ENCODE measurements at regions not wholly inside any gene's neighbourhood (a gene's known extent, or its start where the extent isn't known, plus 50 kb on each side); places are given as distances from the start of the nearest gene placed in this dataset.

- no peak for TF ChIP-seq FOXA2 (IDR thresholded peaks at IDR 0.05)
- TF ChIP-seq JUND (IDR thresholded peaks at IDR 0.05) = no peak
- no peak for TF ChIP-seq HNF4A (conservative IDR thresholded peaks at IDR 0.05)
- TF ChIP-seq, protein P1, sequence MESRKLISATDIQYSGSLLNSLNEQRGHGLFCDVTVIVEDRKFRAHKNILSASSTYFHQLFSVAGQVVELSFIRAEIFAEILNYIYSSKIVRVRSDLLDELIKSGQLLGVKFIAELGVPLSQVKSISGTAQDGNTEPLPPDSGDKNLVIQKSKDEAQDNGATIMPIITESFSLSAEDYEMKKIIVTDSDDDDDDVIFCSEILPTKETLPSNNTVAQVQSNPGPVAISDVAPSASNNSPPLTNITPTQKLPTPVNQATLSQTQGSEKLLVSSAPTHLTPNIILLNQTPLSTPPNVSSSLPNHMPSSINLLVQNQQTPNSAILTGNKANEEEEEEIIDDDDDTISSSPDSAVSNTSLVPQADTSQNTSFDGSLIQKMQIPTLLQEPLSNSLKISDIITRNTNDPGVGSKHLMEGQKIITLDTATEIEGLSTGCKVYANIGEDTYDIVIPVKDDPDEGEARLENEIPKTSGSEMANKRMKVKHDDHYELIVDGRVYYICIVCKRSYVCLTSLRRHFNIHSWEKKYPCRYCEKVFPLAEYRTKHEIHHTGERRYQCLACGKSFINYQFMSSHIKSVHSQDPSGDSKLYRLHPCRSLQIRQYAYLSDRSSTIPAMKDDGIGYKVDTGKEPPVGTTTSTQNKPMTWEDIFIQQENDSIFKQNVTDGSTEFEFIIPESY (IDR thresholded peaks at IDR 0.05) = no peak
- TF ChIP-seq FOXA1 (IDR thresholded peaks at IDR 0.05) = no peak
- no peak for TF ChIP-seq HNF4G (IDR thresholded peaks at IDR 0.05)
- TF ChIP-seq GABPA (IDR thresholded peaks at IDR 0.05 in 1 of 2, conservative IDR thresholded peaks at IDR 0.05 in 1 of 2) = no peak
- no peak for TF ChIP-seq NR2F2 (IDR thresholded peaks at IDR 0.05)
- no peak for TF ChIP-seq TAF1 (conservative IDR thresholded peaks at IDR 0.05)
- no peak for TF ChIP-seq YY1 (IDR thresholded peaks at IDR 0.05)
- TF ChIP-seq, protein P2, sequence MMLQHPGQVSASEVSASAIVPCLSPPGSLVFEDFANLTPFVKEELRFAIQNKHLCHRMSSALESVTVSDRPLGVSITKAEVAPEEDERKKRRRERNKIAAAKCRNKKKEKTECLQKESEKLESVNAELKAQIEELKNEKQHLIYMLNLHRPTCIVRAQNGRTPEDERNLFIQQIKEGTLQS (IDR thresholded peaks at IDR 0.05) = no peak
- TF ChIP-seq MAX (IDR thresholded peaks at IDR 0.05) = no peak
- TF ChIP-seq SP1 (IDR thresholded peaks at IDR 0.05) = no peak
- TF ChIP-seq RXRA (IDR thresholded peaks at IDR 0.05) = no peak
- TF ChIP-seq EGR1 (IDR thresholded peaks at IDR 0.05; ENCODE audit: low read depth in 2 of 2) = no peak
- no peak for TF ChIP-seq CTCF (IDR thresholded peaks at IDR 0.05; ENCODE audit: low read depth, low read length, missing input control)
- no peak for TF ChIP-seq RAD21 (IDR thresholded peaks at IDR 0.05)
- H3K36me3 ChIP-seq (ENCODE audit: control insufficient read depth in 4 of 4, insufficient read depth in 3 of 4, low read depth in 1 of 4, low read length in 3 of 4) = no peaks in the 10 kb centered on the region
- H3K27me3 ChIP-seq (ENCODE audit: control insufficient read depth in 4 of 4, insufficient read depth in 4 of 4, low read length in 3 of 4) = no peaks in the 10 kb centered on the region
- DNase-seq (ENCODE audit: low spot score) = no peak
- WGBS = 95% methylated on average over 18 of the region's 18 CpGs
- no peak overlapping the region for H3K27ac ChIP-seq (ENCODE audit: low read depth in 1 of 2, low read length in 2 of 2)
- peaks cover 0 to 4% (median 0%) of the 10 kb centered on the region in 4 donors for H3K4me1 ChIP-seq (ENCODE audit: control insufficient read depth in 4 of 4, insufficient read depth in 4 of 4, low read length in 3 of 4)
- H3K9me3 ChIP-seq (ENCODE audit: control insufficient read depth in 4 of 4, low read length in 3 of 4) = no peaks in the 10 kb centered on the region
- no peak overlapping the region for H3K9ac ChIP-seq (ENCODE audit: low read depth in 1 of 2, low read length in 2 of 2)
- H3K4me3 ChIP-seq (ENCODE audit: low read depth in 1 of 3, low read length in 3 of 3) = no peak overlapping the region
These were observed 271.5 kb upstream of the SIX2 start for GRCh38 chr2:45280794-45281193.

DNA sequence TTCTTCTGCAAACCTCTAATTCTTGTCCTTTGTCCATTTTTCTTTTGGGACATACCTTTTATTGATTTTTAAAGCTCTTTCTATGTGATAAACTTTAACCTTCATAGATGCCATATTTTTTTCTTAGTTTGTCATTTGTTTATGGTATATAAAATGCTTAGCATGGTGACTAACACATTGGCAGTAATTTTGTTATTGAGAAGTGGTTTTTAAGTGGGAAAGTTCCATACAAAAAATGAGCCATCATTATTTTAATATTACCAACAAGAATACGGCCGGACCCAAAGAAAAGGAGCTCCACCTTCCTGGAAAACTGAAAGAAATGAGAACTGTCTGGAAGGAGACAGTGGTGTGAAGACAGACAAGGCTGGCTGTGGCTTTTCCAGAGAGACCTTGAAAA lies 270.1 kb upstream of the SIX2 start:
- 95% methylated on average over 2 of the region's 2 CpGs for WGBS
- Histone ChIP-seq H3K27ac (ENCODE audit: low read depth in 1 of 2, low read length in 2 of 2) (no peak overlapping the region), H3K4me3 (ENCODE audit: low read depth in 1 of 3, low read length in 3 of 3) (no peak overlapping the region), H3K9ac (ENCODE audit: low read depth in 1 of 2, low read length in 2 of 2) (no peak overlapping the region), H3K36me3 (ENCODE audit: control insufficient read depth in 4 of 4, insufficient read depth in 3 of 4, low read depth in 1 of 4, low read length in 3 of 4) (no peaks in the 10 kb centered on the region), H3K4me1 (ENCODE audit: control insufficient read depth in 4 of 4, insufficient read depth in 4 of 4, low read length in 3 of 4) (peaks cover 5 to 19% (median 8%) of the 10 kb centered on the region in 4 donors), H3K9me3 (ENCODE audit: control insufficient read depth in 4 of 4, low read length in 3 of 4) (no peaks in the 10 kb centered on the region), H3K27me3 (ENCODE audit: control insufficient read depth in 4 of 4, insufficient read depth in 4 of 4, low read length in 3 of 4) (no peaks in the 10 kb centered on the region)
- no peak for DNase-seq (ENCODE audit: low spot score)
- TF ChIP-seq, protein P1 (IDR thresholded peaks at IDR 0.05) = no peak
- TF ChIP-seq FOXA1 (IDR thresholded peaks at IDR 0.05) = no peak
- no peak for TF ChIP-seq NR2F2 (IDR thresholded peaks at IDR 0.05)
- no peak for TF ChIP-seq MAX (IDR thresholded peaks at IDR 0.05)
- no peak for TF ChIP-seq TAF1 (conservative IDR thresholded peaks at IDR 0.05)
- no peak for TF ChIP-seq EGR1 (IDR thresholded peaks at IDR 0.05; ENCODE audit: low read depth in 2 of 2)
- TF ChIP-seq FOXA2 (IDR thresholded peaks at IDR 0.05) = no peak
- no peak for TF ChIP-seq JUND (IDR thresholded peaks at IDR 0.05)
- TF ChIP-seq GABPA (IDR thresholded peaks at IDR 0.05 in 1 of 2, conservative IDR thresholded peaks at IDR 0.05 in 1 of 2) = no peak
- TF ChIP-seq, protein P3, sequence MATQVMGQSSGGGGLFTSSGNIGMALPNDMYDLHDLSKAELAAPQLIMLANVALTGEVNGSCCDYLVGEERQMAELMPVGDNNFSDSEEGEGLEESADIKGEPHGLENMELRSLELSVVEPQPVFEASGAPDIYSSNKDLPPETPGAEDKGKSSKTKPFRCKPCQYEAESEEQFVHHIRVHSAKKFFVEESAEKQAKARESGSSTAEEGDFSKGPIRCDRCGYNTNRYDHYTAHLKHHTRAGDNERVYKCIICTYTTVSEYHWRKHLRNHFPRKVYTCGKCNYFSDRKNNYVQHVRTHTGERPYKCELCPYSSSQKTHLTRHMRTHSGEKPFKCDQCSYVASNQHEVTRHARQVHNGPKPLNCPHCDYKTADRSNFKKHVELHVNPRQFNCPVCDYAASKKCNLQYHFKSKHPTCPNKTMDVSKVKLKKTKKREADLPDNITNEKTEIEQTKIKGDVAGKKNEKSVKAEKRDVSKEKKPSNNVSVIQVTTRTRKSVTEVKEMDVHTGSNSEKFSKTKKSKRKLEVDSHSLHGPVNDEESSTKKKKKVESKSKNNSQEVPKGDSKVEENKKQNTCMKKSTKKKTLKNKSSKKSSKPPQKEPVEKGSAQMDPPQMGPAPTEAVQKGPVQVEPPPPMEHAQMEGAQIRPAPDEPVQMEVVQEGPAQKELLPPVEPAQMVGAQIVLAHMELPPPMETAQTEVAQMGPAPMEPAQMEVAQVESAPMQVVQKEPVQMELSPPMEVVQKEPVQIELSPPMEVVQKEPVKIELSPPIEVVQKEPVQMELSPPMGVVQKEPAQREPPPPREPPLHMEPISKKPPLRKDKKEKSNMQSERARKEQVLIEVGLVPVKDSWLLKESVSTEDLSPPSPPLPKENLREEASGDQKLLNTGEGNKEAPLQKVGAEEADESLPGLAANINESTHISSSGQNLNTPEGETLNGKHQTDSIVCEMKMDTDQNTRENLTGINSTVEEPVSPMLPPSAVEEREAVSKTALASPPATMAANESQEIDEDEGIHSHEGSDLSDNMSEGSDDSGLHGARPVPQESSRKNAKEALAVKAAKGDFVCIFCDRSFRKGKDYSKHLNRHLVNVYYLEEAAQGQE (IDR thresholded peaks at IDR 0.05) = no peak
- no peak for TF ChIP-seq RXRA (IDR thresholded peaks at IDR 0.05)
- TF ChIP-seq YY1 (IDR thresholded peaks at IDR 0.05) = no peak
